B cell (primary cell): ENCODE measurements at regions not wholly inside any gene's neighbourhood (a gene's known extent, or its start where the extent isn't known, plus 50 kb on each side); places are given as distances from the start of the nearest gene placed in this dataset.

Experiments used
- ATAC-seq: fragments of 200-7000 bp; cut with Tn5 transposase; one replicate; pipeline ENCODE4 v1.10.0; 2021; ENCODE audit warnings: low read depth, mild to moderate bottlenecking, moderate number of reproducible peaks, moderate library complexity
- CTCF ChIA-PET: fragments of 350-600 bp; sonication (Branson Sonifier 250); formaldehyde crosslinking; loops from one replicate; lab custom pipeline; 2021; ENCODE audit warnings: antibody characterized with exemption, inconsistent platforms; lab: Charles Lee
- POLR2A ChIA-PET: fragments of 350-600 bp; sonication (Branson Sonifier 250); formaldehyde crosslinking; loops from one replicate; lab custom pipeline; 2021; ENCODE audit warnings: antibody characterized with exemption; lab: Charles Lee
- DNase-seq: peaks from one replicate; pipeline ENCODE4 v3.0.0; 2013
- H2AFZ ChIP-seq: 2 replicates; pipeline ENCODE4 v1.6.1; 2012; ENCODE audit warnings: mild to moderate bottlenecking, low read depth, low read length; ENCODE audit not compliant: insufficient read depth, poor library complexity, severe bottlenecking
- H3K27ac ChIP-seq, 2 donors: 1 replicate in 1 of 2; 2 replicates in 1 of 2; pipeline ENCODE4 v1.5.1; 2012 to 2013; ENCODE audit warnings: low read length in 2 of 2, mild to moderate bottlenecking in 2 of 2, moderate library complexity in 1 of 2
- H3K27me3 ChIP-seq, 4 experiments: fragments of 200-600 bp in 1 of 4; sonication (generic) in 1 of 4; replicated peaks in 1 of 4; 1 replicate in 2 of 4; 2 replicates in 2 of 4; pipeline versions ENCODE4 v1.6.1 to v1.7.0; 2013 to 2016; ENCODE audit warnings: low read length in 3 of 4, mild to moderate bottlenecking in 2 of 4, mixed read lengths in 1 of 4, moderate library complexity in 1 of 4; ENCODE audit not compliant: insufficient read depth in 4 of 4, control insufficient read depth in 3 of 4; ENCODE audit errors: control extremely low read depth in 1 of 4
- H3K36me3 ChIP-seq, 2 experiments: replicated peaks in 1 of 2; 1 replicate in 1 of 2; 2 replicates in 1 of 2; pipeline versions ENCODE4 v1.6.1 to v1.7.1; 2013; ENCODE audit warnings: low read length in 1 of 2; ENCODE audit not compliant: insufficient read depth in 2 of 2, control insufficient read depth in 1 of 2; ENCODE audit errors: control extremely low read depth in 1 of 2, extremely low read depth in 1 of 2
- H3K4me1 ChIP-seq, 2 donors: fragments of 200-600 bp in 1 of 2; sonication (generic) in 1 of 2; 1 replicate in 1 of 2; 2 replicates in 1 of 2; pipeline versions ENCODE4 v1.5.1 to v1.6.1; 2013 to 2017; ENCODE audit warnings: low read length in 2 of 2; ENCODE audit not compliant: control insufficient read depth in 2 of 2, insufficient read depth in 2 of 2
- H3K4me2 ChIP-seq: replicated peaks from 2 replicates; pipeline ENCODE3; 2012; ENCODE audit warnings: mild to moderate bottlenecking, low read depth, low read length; ENCODE audit not compliant: poor library complexity, severe bottlenecking
- H3K4me3 ChIP-seq, 5 experiments: fragments of 200-600 bp in 1 of 5; sonication (generic) in 1 of 5; 1 replicate in 3 of 5; 2 replicates in 2 of 5; pipeline versions ENCODE4 v1.5.1 to v1.7.0; 2011 to 2016; ENCODE audit warnings: low read length in 4 of 5, mild to moderate bottlenecking in 4 of 5, low read depth in 2 of 5, control low read depth in 1 of 5, moderate library complexity in 1 of 5; ENCODE audit not compliant: insufficient read depth in 1 of 5; ENCODE audit errors: control extremely low read depth in 1 of 5, extremely low read depth in 1 of 5
- H3K79me2 ChIP-seq: fragments of 200-600 bp; sonication (generic); one replicate; pipeline ENCODE4 v1.6.0; 2016; ENCODE audit warnings: low read length; ENCODE audit not compliant: control insufficient read depth, insufficient read depth
- H3K9ac ChIP-seq: fragments of 200-600 bp; sonication (generic); 2 replicates; pipeline ENCODE4 v1.6.1; 2017; ENCODE audit warnings: mild to moderate bottlenecking, low read length, moderate library complexity
- H3K9me3 ChIP-seq, 3 donors: one replicate each; pipeline versions ENCODE4 v1.6.1 to v1.7.1; 2013; ENCODE audit warnings: low read length in 2 of 3; ENCODE audit not compliant: control insufficient read depth in 2 of 3, insufficient read depth in 1 of 3; ENCODE audit errors: control extremely low read depth in 1 of 3
- H4K20me1 ChIP-seq: 2 replicates; pipeline ENCODE4 v1.6.0; 2012; ENCODE audit warnings: mild to moderate bottlenecking, low read length; ENCODE audit not compliant: insufficient read depth, control insufficient read depth, poor library complexity, severe bottlenecking
- H3K27ac Mint-ChIP-seq: one replicate; pipeline ENCODE4 v1.8.0; 2021; ENCODE audit warnings: mixed read lengths
- H3K27me3 Mint-ChIP-seq: one replicate; pipeline ENCODE4 v1.8.0; 2021; ENCODE audit warnings: mixed read lengths
- H3K4me1 Mint-ChIP-seq: one replicate; pipeline ENCODE4 v1.8.0; 2021; ENCODE audit warnings: mixed read lengths
- H3K4me3 Mint-ChIP-seq: one replicate; pipeline ENCODE4 v1.8.0; 2021; ENCODE audit warnings: mixed read lengths
- H3K9me3 Mint-ChIP-seq: one replicate; pipeline ENCODE4 v1.8.0; 2022; ENCODE audit warnings: mixed read lengths; ENCODE audit not compliant: insufficient read depth
- CTCF ChIP-seq: fragments of 200-600 bp; IDR thresholded peaks from one replicate; pipeline ENCODE4 v1.8.0; 2022; ENCODE audit warnings: antibody characterized with exemption, mild to moderate bottlenecking
- EZH2 ChIP-seq: IDR thresholded peaks from 2 replicates; pipeline ENCODE4 v1.6.1; 2012; ENCODE audit warnings: borderline replicate concordance, low read depth, mild to moderate bottlenecking, moderate library complexity, low read length; ENCODE audit not compliant: insufficient read depth, poor library complexity, severe bottlenecking
- WGBS: methylation state at CpG from one replicate; pipeline ENCODE4 v1.1.5; 2013; ENCODE audit warnings: missing lambda C conversion rate; ENCODE audit not compliant: insufficient coverage; 5-methylcytosine and 5-hydroxymethylcytosine counted together
- intact Hi-C: fragments of 100-400 bp; cut with micrococcal nuclease; formaldehyde crosslinking; loops from one replicate; pipeline ENCODE4 v1.10.0; 2022

- no peak overlapping the region for H3K4me3 Mint-ChIP-seq
- Histone ChIP-seq H3K79me2 (peaks cover 21% of the 10 kb centered on the region), H3K4me3 (no peak overlapping the region), H2AFZ (no peak overlapping the region), H3K36me3 (peaks cover 2 to 16% of the 10 kb centered on the region in 2 experiments), H3K4me2 (no peak overlapping the region), H3K27ac (no peak overlapping the region), H3K9ac (no peak overlapping the region), H4K20me1 (peaks cover 7% of the 10 kb centered on the region), H3K27me3 (no peaks in the 10 kb centered on the region), H3K9me3 (no peaks in the 10 kb centered on the region), H3K4me1 (no peaks in the 10 kb centered on the region)
- intact Hi-C loops, result no loop called here
- peaks cover 39% of the 10 kb centered on the region for H3K4me1 Mint-ChIP-seq
- H3K27ac Mint-ChIP-seq, result no peak overlapping the region
- no peak for ATAC-seq
- H3K27me3 Mint-ChIP-seq, result no peaks in the 10 kb centered on the region
- CTCF ChIA-PET, result no interaction called here
- TF ChIP-seq EZH2, result no peak
- TF ChIP-seq CTCF, result no peak
- H3K9me3 Mint-ChIP-seq, result no peaks in the 10 kb centered on the region
- DNase-seq, result no peak
- POLR2A ChIA-PET, result no interaction called here
- WGBS, result no CpG with 5 or more reads among the region's 1 CpG
Measured at GRCh38 chr14:71533800-71534199, 398.4 kb upstream of the RGS6 start.

GRCh38 chr14:71534506-71534905, 397.7 kb upstream of the RGS6 start:
- ChIA-PET CTCF (interaction anchor here (0.6 kb wide), 1 partner anchor 115 kb away, joined by 3 read pairs; no protein-coding TSS in a partner anchor), POLR2A (no interaction called here)
- ATAC-seq, result no peak
- TF ChIP-seq EZH2, result no peak
- TF ChIP-seq CTCF, result no peak
- H3K4me1 Mint-ChIP-seq, result peaks cover 46% of the 10 kb centered on the region
- Histone ChIP-seq H3K79me2 (peaks cover 19% of the 10 kb centered on the region), H3K9me3 (no peaks in the 10 kb centered on the region), H3K27ac (no peak overlapping the region), H3K4me3 (no peak overlapping the region), H2AFZ (no peak overlapping the region), H4K20me1 (peaks cover 14% of the 10 kb centered on the region), H3K4me2 (no peak overlapping the region), H3K4me1 (peaks cover 3 to 6% of the 10 kb centered on the region in 2 donors), H3K36me3 (peaks cover under 1 to 13% of the 10 kb centered on the region in 2 experiments), H3K27me3 (no peaks in the 10 kb centered on the region), H3K9ac (no peak overlapping the region)
- no peaks in the 10 kb centered on the region for H3K27me3 Mint-ChIP-seq
- no peak overlapping the region for H3K4me3 Mint-ChIP-seq
- no peak overlapping the region for H3K27ac Mint-ChIP-seq
- no peak for DNase-seq
- no CpG with 5 or more reads among the region's 1 CpG for WGBS
- no peaks in the 10 kb centered on the region for H3K9me3 Mint-ChIP-seq
- intact Hi-C loops, result no loop called here
